SKM-1 treated with dmso at 0.1 percent for 144 hours (cell line): ENCODE measurements at regions not wholly inside any gene's neighbourhood (a gene's known extent, or its start where the extent isn't known, plus 50 kb on each side); places are given as distances from the start of the nearest gene placed in this dataset.

Source experiments
- DNase-seq: peaks from one replicate; lab custom pipeline; 2025; ENCODE audit not compliant: unreplicated experiment; lab: John Stamatoyannopoulos, UW

- no peak for DNase-seq
Measured at GRCh38 chr17:13736916-13737315, 135.2 kb upstream of the HS3ST3A1 start.

- no peak for DNase-seq
Measured at GRCh38 chr17:13740686-13741085, 139.0 kb upstream of the HS3ST3A1 start.

GRCh38 chr17:13741744-13742143 lies 140.0 kb upstream of the HS3ST3A1 start:
- DNase-seq, result no peak

- no peak for DNase-seq
Measured at GRCh38 chr17:13743906-13744305, 142.2 kb upstream of the HS3ST3A1 start.

GRCh38 chr17:13746404-13746803 lies 144.7 kb upstream of the HS3ST3A1 start:
- DNase-seq, result no peak

GRCh38 chr17:13749166-13749890 lies 147.6 kb upstream of the HS3ST3A1 start:
- no peak for DNase-seq

GRCh38 chr17:13749891-13750235 lies 148.1 kb upstream of the HS3ST3A1 start:
- no peak for DNase-seq

- no peak for DNase-seq
Measured at GRCh38 chr17:13750816-13751793, 149.4 kb upstream of the HS3ST3A1 start.

- no peak for DNase-seq
Measured at GRCh38 chr17:13753154-13753553, 151.4 kb upstream of the HS3ST3A1 start.

GRCh38 chr17:13753771-13754170 lies 152.0 kb upstream of the HS3ST3A1 start:
- no peak for DNase-seq

GRCh38 chr17:13755851-13756250 lies 154.1 kb upstream of the HS3ST3A1 start:
- DNase-seq, result no peak

- DNase-seq, result no peak
Measured at GRCh38 chr17:13756763-13757162, 155.0 kb upstream of the HS3ST3A1 start.

- no peak for DNase-seq
Measured at GRCh38 chr17:13757871-13758270, 156.1 kb upstream of the HS3ST3A1 start.

- DNase-seq, result no peak
Measured at GRCh38 chr17:13759518-13760335, 158.0 kb upstream of the HS3ST3A1 start.

GRCh38 chr17:13761038-13761603 lies 159.4 kb upstream of the HS3ST3A1 start:
- DNase-seq, result no peak

GRCh38 chr17:13765701-13766100 lies 164.0 kb upstream of the HS3ST3A1 start:
- no peak for DNase-seq

GRCh38 chr17:13770702-13771101 lies 169.0 kb upstream of the HS3ST3A1 start:
- DNase-seq, result no peak

- no peak for DNase-seq
Measured at GRCh38 chr17:13775450-13775849, 173.7 kb upstream of the HS3ST3A1 start.

GRCh38 chr17:13776027-13776551 lies 174.4 kb upstream of the HS3ST3A1 start:
- no peak for DNase-seq

GRCh38 chr17:13777003-13777402 lies 175.3 kb upstream of the HS3ST3A1 start:
- no peak for DNase-seq
